ENCODE measurements at regions not wholly inside any gene's neighbourhood (a gene's known extent, or its start where the extent isn't known, plus 50 kb on each side); places are given as distances from the start of the nearest gene placed in this dataset.

DNA sequence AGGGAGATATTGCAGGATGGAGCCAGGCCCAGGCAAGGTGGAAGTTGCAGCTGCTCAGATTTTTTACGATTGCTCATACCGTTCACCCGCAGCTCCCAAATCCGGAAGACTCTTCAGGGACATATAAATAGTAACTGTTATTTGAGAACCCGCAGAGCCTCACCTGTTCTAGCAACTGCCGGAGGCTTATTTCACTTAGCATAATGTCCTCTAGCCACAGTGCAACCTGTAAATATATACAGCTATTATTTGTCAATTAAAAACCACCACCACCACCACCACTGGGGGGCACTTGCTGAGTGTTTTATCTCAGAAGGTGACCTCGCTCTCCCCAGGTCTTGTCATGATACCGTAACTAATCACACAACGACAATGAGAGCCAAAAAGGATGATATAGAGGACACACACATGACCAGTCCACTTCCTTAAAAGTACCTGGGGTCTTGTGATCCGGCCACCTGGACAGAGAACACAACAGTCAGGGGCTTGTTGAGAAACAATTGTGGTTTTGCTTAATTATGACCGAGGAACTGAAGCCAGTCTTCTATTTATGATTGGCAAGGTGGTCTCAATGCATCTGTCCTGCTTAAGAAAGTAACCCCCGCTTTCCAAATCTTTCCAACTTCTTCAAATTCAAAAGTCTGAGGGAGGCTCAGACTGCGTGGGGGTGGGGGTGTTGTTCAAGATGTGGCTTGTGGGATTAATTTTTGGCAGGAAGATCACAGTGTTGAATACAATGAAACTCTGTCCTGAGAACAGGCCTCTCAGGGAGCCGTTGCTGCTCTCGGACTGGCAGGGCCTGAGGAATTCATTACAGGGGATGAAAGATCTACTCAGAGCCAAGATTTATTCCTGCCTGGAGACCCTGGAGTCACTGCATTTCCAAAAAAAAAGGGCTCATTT is 72.3 kb upstream of the PRNP start:
- no peaks in the 10 kb centered on the region for H3K27me3 ChIP-seq (replicated peaks; ENCODE audit: insufficient read depth)
- intact Hi-C loops (cut with DNase I): loop anchor here (2.0 kb wide), 1 partner anchor 71 kb away; no protein-coding TSS in a partner anchor
- peak in 2 of 4 experiments; percentile 38 to 39 for TF ChIP-seq CTCF (IDR thresholded peaks at IDR 0.05)
- TF ChIP-seq POLR2A (IDR thresholded peaks at IDR 0.05): no peak
- H3K4me3 ChIP-seq: no peak overlapping the region
- DNase-seq (ENCODE audit: low spot score): no peak
- no peak overlapping the region for H3K27ac ChIP-seq
- H3K36me3 ChIP-seq: no peaks in the 10 kb centered on the region
- no peaks in the 10 kb centered on the region for H3K4me1 ChIP-seq (replicated peaks)
- 24% methylated on average over 15 of the region's 15 CpGs for WGBS
- no peaks in the 10 kb centered on the region for H3K9me3 ChIP-seq

DNA sequence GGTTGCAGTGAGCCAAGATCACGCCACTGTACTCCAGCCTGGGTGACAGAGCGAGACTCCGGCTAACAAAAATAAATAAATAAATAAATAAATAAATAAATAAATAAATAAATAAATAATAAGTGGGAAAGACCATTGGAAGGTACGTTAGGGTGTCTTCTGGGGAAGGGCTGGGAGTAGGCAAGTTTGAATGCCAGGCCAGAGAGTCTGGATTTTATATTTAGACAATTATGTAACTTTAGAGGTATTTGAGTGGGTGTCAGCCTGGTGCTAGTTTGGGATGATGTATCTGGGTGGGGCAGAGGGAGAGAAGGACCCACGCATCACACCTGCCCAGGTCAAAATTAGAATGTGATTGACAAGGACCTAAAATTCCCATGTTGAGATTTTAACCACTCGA is 73.1 kb upstream of the PRNP start:
- Histone ChIP-seq H3K9me3 (no peaks in the 10 kb centered on the region), H3K4me3 (no peak overlapping the region), H3K4me1 (replicated peaks) (no peaks in the 10 kb centered on the region), H3K27me3 (replicated peaks; ENCODE audit: insufficient read depth) (no peaks in the 10 kb centered on the region), H3K36me3 (no peaks in the 10 kb centered on the region), H3K27ac (no peak overlapping the region)
- DNase-seq (ENCODE audit: low spot score): no peak
- 71% methylated on average over 6 of the region's 6 CpGs for WGBS
- TF ChIP-seq POLR2A (IDR thresholded peaks at IDR 0.05) (no peak), POLR2AphosphoS5 (IDR thresholded peaks at IDR 0.05) (no peak)
- intact Hi-C loops (cut with DNase I): no loop called here

DNA sequence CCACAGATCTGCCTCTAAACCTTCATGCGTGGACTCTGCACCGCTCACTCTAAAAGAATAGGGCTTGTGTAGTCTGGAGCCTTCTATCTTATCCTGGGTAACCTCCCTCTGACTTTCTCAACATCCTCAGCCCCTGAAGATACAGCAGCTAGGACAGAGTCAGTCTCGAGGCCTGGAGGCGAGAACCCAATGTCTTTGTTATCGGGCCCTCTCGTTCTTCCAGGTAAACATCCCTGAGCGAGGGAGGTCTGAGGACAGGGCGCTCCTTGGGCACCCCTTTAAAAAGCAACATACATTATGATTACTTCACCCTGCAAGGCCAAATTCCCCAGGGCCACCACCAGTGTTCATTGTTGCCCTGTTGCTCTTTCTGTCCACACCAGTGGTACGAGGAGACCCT is 75.4 kb upstream of the PRNP start:
- intact Hi-C loops (cut with DNase I): no loop called here
- no peaks in the 10 kb centered on the region for H3K9me3 ChIP-seq
- TF ChIP-seq CTCF (IDR thresholded peaks at IDR 0.05) (no peak), POLR2A (IDR thresholded peaks at IDR 0.05) (no peak), POLR2AphosphoS5 (IDR thresholded peaks at IDR 0.05) (no peak)
- H3K27ac ChIP-seq: no peak overlapping the region
- H3K4me1 ChIP-seq (replicated peaks): no peaks in the 10 kb centered on the region
- 95% methylated on average over 9 of the region's 9 CpGs for WGBS
- H3K36me3 ChIP-seq: no peaks in the 10 kb centered on the region
- no peaks in the 10 kb centered on the region for H3K27me3 ChIP-seq (replicated peaks; ENCODE audit: insufficient read depth)
- DNase-seq (ENCODE audit: low spot score): no peak
- H3K4me3 ChIP-seq: no peak overlapping the region

DNA sequence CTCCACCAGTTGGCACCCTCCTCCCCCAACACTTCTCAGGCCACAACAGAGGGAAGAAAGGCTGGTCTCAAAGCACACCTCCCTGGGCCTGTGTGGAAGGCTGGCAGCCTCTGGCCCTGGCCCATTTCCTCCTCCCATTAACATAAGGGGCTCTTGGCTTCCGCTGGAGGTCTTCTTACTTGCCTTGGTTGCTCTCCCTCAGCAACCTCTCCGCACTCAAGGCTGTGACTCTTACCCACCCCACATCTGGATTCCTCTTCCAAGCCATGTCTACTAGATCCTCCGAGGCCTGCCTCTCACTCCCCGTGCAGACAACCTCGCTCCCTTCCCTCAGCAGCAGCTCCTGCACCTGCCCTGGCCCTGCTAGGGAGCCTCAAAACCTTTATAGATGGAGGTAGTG is 76.7 kb upstream of the PRNP start:
- no peaks in the 10 kb centered on the region for H3K4me1 ChIP-seq (replicated peaks)
- no peaks in the 10 kb centered on the region for H3K27me3 ChIP-seq (replicated peaks; ENCODE audit: insufficient read depth)
- H3K27ac ChIP-seq: no peak overlapping the region
- TF ChIP-seq CTCF (IDR thresholded peaks at IDR 0.05) (no peak), POLR2A (IDR thresholded peaks at IDR 0.05) (no peak), POLR2AphosphoS5 (IDR thresholded peaks at IDR 0.05) (no peak)
- 97% methylated on average over 5 of the region's 5 CpGs for WGBS
- H3K4me3 ChIP-seq: no peak overlapping the region
- no peaks in the 10 kb centered on the region for H3K36me3 ChIP-seq
- no peak for DNase-seq (ENCODE audit: low spot score)
- H3K9me3 ChIP-seq: no peaks in the 10 kb centered on the region
- intact Hi-C loops (cut with DNase I): loop anchor here (10.0 kb wide), 1 partner anchor 575 kb away; no protein-coding TSS in a partner anchor

- Histone ChIP-seq H3K27me3 (replicated peaks; ENCODE audit: insufficient read depth) (no peaks in the 10 kb centered on the region), H3K4me1 (replicated peaks) (no peaks in the 10 kb centered on the region), H3K36me3 (no peaks in the 10 kb centered on the region), H3K9me3 (no peaks in the 10 kb centered on the region), H3K27ac (no peak overlapping the region), H3K4me3 (no peak overlapping the region)
- no peak for DNase-seq (ENCODE audit: low spot score)
- TF ChIP-seq POLR2AphosphoS5 (IDR thresholded peaks at IDR 0.05) (no peak), CTCF (IDR thresholded peaks at IDR 0.05) (no peak), POLR2A (IDR thresholded peaks at IDR 0.05) (no peak)
- intact Hi-C loops (cut with DNase I): loop anchor here (10.0 kb wide), 1 partner anchor 576 kb away; no protein-coding TSS in a partner anchor
- 88% methylated on average over 6 of the region's 6 CpGs for WGBS
These were observed 77.4 kb upstream of the PRNP start for GRCh38 chr20:4608861-4609260.
